Frontal cortex (tissue), 3 donors: ENCODE measurements at regions not wholly inside any gene's neighbourhood (a gene's known extent, or its start where the extent isn't known, plus 50 kb on each side); places are given as distances from the start of the nearest gene placed in this dataset.
"Not testable (repeated sequence)": the region's sequence is repeated elsewhere in the genome, so short reads cannot be mapped to it uniquely, and the experiment has no call there.

Source experiments
- DNase-seq, 2 donors: peaks; one replicate each; pipeline ENCODE4 v3.0.0; 2012; ENCODE audit warnings: low spot score in 2 of 2
- FAIRE-seq: peaks from 2 replicates; lab custom pipeline; 2012; peaks lifted over from hg19 to GRCh38; lab: Jason Lieb, UNC
- donor health status: control.
- donor health status: control.
- donor health status: control.

- no peak for DNase-seq
- FAIRE-seq, result no peak
Measured at GRCh38 chr10:106396192-106396591, 768.3 kb downstream of the SORCS1 start.

DNA sequence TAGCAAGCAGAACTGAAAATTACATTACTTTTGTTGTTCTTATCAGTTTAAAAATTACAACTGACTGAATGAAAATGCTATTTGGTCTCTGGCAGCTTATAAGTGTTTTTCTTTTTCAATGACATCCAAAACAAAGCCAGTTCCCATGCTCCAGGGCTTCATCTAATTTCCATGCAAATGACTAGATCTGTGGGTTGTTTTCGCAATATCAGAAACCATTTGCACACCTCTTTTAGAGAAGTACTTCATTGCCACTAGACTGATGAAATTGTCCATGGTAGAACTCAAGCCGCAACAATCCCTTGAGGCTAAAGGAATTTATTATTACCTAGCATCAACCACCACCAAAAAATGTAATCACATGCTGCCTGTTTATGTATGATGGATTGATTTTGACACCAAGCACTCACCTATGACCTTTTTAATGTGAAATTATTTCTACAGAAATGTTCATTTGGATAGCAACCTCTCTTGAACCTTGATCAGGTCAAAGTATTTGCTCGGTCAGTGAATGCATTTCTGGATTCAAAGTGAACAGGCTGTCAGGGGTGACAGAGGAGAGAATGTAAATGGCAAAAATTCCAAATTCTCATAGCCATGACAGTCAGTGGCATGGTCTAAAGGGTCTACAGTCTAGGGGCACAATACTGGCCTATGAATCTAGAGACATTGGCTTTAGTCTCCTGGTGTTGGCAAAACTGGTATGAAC is 769.3 kb downstream of the SORCS1 start:
- DNase-seq, result no peak
- no peak for FAIRE-seq

DNA sequence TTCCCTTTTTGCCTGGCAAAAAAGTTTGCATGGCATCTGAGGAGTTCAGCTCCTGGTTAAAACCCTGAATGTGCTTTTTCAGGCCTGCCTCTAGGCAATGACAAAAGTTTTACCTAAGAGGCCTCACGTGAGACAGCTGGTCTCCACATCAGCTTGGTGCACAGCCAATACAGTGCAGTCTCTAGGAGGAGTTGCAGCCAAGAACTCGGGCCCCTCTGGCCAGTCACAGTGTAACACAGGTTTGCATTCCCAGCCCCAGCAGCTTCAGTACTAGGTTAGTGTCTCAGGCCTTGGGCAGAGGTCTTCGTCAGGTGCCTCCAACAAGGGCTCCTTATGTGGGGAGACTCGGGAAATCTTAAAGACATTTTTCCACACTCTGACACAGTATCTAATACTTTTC is 771.7 kb downstream of the SORCS1 start:
- FAIRE-seq (no peak), DNase-seq (no peak)

DNA sequence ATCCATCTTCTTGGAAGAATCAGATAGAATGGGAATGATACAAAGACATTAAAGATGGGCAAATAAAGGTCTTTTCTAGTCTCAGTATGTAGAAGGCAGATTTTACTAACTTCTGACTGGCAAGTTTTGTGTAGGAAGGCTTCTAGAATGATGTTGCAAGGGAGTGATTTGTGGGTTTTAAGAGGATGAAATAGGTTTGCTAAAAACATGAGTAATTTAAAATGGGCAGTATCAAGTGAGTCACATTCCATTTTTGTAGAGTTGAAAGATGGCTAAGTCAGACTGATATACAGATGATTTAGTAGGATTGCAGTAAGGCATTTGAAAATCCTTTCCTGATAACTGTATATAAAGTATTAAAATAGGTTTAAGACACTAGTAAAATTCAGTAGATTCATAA is 777.4 kb downstream of the SORCS1 start:
- FAIRE-seq (no peak), DNase-seq (no peak)

DNA sequence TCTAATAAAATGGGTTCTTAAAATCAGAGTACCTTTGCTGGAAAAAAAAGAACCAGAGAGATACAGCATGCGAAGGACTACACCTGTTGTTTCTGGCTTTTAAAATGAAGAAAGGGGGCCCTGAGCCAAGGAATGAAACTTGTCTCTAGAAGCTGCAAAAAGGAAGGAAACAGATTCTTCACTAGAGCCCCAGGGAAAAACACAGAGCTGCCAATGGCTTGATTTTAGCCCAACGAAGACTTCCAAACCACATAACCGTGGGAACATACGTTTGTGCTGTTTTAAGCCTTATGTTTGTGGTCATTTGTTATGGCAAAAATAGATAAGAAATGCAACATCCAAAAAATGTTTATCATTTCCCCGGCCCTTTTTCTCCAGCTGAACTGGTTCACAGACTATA is 780.0 kb downstream of the SORCS1 start:
- DNase-seq (no peak), FAIRE-seq (no peak)

- FAIRE-seq (no peak), DNase-seq (no peak)
Measured at GRCh38 chr10:106380706-106381105, 783.8 kb downstream of the SORCS1 start.

DNA sequence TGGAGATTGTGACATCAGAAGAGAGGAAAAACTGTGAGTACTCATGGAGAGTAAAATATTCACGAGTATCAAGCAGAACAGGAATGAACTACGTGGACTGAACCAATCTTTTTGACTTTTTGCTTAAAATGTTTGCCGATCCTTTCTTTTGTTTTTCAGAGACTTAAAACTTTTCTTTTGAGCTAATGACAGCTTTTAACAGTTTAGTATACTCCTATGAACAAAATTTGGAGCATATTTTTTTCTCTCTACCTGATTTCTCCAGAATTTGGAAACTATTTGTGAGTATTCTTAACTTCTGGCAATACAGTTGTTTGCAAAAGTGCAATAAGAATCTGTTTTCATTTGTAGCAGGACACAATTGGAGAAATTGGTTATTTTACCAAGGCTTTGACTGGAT is 786.3 kb downstream of the SORCS1 start:
- DNase-seq (no peak), FAIRE-seq (no peak)

DNA sequence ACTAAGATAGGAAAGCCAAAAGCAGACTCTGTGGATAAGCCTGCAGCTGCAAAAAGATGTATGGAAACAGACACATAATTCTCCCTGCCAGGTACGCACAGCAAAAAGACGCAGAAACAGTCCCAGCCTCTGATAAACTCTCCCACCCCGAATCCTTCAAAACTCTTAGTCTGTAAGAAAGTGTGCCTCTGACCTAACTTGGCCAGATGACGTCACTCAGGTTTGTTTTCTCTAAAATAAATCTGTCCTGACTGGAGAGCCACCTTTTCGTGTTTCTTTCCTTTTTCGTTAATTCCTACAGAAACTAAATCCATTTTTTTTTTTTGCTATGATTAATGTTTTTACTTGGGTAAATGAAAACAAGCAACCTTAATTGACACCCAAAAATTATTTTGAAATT is 793.8 kb downstream of the SORCS1 start:
- FAIRE-seq, result no peak

DNA sequence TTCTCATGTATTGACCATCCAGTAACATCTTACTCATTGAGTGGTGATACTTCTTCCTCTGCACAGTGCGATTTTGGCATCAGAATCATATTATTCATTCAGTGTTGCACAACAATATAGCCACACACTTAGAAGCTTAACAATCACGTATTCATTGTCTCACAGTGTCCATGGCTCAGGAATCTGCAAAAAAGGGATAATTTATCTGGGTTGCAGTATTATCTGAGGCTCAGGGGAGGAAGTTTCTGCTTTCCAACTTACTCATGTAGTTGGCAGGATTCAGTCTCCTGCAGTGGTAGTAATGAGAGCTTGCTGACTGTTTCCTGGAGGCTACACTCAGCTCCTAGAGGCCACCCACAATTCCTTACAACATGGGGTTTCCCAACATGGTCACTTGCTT is 803.6 kb downstream of the SORCS1 start:
- FAIRE-seq, result no peak
- no peak for DNase-seq

More for the DNA sequence above, 793.8 kb downstream of the SORCS1 start:
- DNase-seq, result no peak

DNA sequence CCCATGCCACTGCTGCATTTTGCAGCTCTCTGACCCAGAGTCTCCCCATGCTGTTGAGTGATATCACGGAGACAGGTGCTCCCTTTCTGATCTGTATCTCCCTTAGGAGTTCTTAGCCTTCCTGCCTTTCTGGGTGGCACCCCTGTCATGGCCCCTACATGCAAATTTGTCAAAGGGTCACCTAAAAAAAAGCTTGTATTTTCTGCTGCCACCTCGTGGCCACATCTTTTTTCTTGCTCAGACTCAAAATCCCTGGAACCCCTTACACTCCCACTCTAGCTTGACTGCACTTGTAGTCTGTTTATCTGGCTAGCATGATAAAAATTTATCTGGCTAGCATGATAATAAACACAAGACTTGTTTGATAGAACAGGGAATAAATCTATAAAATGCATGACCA is 809.1 kb downstream of the SORCS1 start:
- no peak for DNase-seq

GRCh38 chr10:106348933-106349332 is 815.6 kb downstream of the SORCS1 start:
- no peak for FAIRE-seq
- no peak for DNase-seq

More for the DNA sequence above, 809.1 kb downstream of the SORCS1 start:
- no peak for FAIRE-seq

GRCh38 chr10:106347547-106347946 is 817.0 kb downstream of the SORCS1 start:
- DNase-seq, result no peak
- no peak for FAIRE-seq

DNA sequence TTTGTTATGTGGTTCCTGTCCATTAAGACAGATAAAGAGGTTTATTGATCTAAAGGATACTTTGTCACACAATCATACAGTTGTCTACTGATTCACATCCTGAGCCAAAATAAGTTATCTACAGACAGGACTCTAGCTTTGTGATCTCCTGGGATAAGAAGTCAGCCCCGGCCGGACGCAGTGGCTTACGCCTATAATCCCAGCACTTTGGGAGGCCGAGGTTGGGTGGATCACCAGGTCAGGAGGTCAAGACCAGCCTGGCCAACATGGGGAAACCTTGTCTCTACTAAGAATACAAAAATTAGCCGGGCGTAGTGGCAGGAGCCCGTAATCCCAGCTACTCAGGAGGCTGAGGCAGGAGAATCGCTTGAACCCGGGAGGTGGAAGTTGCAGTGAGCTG is 821.0 kb downstream of the SORCS1 start:
- not testable (repeated sequence) for DNase-seq, FAIRE-seq

DNA sequence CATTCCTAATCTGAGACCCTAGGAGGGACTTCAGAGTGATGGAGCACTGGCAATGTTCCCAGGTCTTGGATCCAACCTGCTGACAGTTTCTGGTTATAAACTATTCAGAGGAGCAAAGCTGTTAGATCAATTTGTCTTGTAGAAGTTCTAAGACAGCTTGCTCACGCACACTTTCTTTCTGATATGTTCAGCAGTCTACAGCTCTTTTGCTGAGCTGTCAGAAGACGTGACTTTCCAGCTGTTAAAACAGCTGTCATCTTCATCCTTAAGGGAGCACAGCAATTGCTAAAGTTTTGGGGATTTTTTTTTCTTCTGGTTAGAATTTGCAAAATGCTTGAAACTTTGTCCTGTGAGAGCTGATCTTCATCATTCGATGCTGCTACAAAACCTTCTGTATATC is 823.1 kb downstream of the SORCS1 start:
- no peak for FAIRE-seq

DNA sequence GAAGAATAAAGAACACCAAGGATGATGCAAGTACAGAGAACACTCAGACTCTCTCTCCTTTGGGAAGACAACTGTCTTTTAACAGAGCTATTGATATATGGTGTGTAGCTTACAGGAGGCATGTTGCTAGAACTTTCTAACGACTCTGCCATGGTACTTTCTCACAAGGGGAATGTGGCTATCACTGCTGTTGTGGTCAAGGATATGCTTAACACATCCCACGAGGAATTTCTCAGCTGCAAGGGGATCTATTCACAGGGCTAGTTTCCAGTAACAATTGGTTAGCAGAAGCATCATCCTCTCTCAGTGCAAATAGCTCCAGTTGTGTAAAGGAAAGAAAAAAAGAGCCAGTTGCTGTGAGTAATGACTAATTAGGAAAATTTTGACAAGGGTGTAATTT is 826.0 kb downstream of the SORCS1 start:
- FAIRE-seq, result no peak
- no peak for DNase-seq

More for the DNA sequence above, 823.1 kb downstream of the SORCS1 start:
- DNase-seq, result no peak

DNA sequence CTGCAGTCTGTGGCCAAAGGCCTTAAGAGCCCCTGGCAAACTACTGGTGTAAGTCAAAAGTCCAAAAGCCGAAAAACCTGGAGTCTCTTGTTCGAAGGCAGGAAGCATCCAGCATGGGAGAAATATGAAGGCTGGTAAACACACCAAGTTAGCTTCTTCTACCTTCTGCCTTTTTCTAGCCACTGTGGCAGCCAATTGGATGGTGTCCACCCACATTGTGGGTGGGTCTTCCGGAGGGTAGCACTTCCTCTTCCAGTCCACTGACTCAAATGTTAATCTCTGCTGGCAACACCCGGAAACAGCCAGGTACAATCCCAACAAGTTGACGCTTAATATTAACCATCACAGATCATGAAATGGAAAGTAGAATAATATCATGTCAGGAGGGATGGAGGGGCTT is 827.6 kb downstream of the SORCS1 start:
- FAIRE-seq (no peak), DNase-seq (no peak)

DNA sequence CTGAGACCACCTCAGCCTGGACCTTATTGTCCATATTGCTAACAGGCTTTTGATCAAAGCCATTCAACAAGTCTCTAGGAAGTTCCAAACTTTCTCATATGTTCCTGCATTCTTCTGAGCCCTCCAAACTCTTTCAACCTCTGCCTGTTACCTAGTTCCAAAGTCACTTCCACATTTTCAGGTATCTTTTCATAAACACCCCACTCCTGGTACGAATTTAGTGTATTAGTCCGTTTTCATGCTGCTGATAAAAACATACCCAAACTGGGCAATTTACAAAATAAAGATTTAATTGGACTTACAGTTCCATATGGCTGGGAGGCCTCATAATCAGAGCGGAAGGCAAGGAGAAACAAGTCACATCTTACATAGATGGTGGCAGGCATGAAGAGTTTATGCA is 836.8 kb downstream of the SORCS1 start:
- no peak for FAIRE-seq
- DNase-seq, result no peak

DNA sequence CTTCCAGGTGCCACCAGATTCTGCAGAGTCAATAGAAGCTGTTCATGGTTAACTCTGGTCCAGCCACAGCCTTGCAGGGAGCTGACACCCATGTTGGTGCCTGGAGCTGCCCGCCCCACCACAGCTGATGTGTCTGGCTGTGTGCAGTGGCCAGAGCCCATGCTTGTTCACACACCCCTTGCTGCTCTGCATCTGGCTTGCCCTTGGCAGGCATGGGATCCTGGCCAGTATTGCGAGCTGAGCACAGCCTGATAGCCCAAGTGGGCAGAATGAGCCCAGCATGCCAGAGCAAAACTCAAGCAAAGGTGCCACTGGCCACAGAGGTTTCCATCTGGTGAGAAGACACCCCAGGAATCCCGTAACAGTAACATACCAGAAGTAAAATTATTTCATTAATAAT is 843.6 kb downstream of the SORCS1 start:
- no peak for FAIRE-seq
- no peak for DNase-seq

DNA sequence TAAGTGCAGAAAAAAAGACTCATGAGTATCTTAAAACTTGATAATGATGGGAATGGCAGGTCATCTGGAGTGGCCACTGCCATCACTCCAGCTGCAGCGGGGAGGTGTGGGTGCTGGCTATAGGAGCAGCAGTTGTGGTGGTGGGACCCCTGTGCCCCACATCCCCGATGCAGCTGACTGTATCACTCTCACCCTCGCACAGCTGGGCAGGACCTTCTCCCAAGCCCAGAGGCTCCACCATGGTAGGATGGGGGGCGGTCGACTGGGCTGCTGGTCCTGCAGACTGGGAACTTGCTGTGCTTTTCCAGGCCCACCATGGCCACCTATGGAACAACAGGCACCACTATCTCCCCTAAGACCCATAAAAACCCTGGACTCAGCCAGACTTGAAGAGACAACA is 844.4 kb downstream of the SORCS1 start:
- no peak for FAIRE-seq

GRCh38 chr10:106317554-106317953 is 847.0 kb downstream of the SORCS1 start:
- DNase-seq (no peak), FAIRE-seq (no peak)

More for the DNA sequence above, 844.4 kb downstream of the SORCS1 start:
- no peak for DNase-seq

DNA sequence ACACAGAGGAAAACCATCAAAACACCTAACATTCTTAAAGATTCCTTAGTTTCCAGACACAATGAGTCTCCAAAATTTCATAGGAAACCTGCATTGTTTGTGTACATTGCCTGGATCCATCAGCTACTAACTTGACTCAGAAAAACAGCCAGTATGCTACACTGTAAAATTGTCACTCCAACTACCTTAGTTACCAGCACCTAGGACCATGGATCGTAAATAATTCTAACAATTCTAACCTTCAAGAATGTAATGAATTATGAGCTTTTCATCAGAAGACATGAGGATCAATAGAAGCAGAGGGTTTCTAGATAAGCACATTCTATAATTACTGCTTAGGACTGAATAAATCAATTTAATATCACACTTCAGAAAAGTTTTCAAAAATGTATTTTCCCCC is 851.5 kb downstream of the SORCS1 start:
- DNase-seq (no peak), FAIRE-seq (no peak)

GRCh38 chr10:106312087-106312486 is 852.4 kb downstream of the SORCS1 start:
- DNase-seq, result no peak
- no peak for FAIRE-seq
